WTC11 (cell line): ENCODE measurements at regions not wholly inside any gene's neighbourhood (a gene's known extent, or its start where the extent isn't known, plus 50 kb on each side); places are given as distances from the start of the nearest gene placed in this dataset.

Experiments used
- ATAC-seq: fragments of 200-7000 bp; cut with Tn5 transposase; 2 replicates; pipeline ENCODE4 v1.10.0; 2021; ENCODE audit warnings: mild to moderate bottlenecking, moderate library complexity
- CTCF ChIA-PET: fragments of 300-600 bp; sonication (Branson Sonifier 250); formaldehyde crosslinking; loops from one replicate; lab custom pipeline; 2021; ENCODE audit warnings: antibody characterized with exemption; lab: Charles Lee
- POLR2A ChIA-PET: fragments of 350-600 bp; sonication (Branson Sonifier 250); formaldehyde crosslinking; loops from one replicate; lab custom pipeline; 2021; ENCODE audit warnings: antibody characterized with exemption; lab: Charles Lee
- DNase-seq: peaks from one replicate; pipeline ENCODE4 v3.0.0; 2021; ENCODE audit warnings: low spot score
- H3K27ac Mint-ChIP-seq: 2 replicates; pipeline ENCODE4 v1.8.0; 2021; ENCODE audit warnings: mixed read lengths
- H3K27me3 Mint-ChIP-seq: 2 replicates; pipeline ENCODE4 v1.8.0; 2021; ENCODE audit warnings: low read depth, mild to moderate bottlenecking, moderate library complexity, mixed read lengths
- H3K36me3 Mint-ChIP-seq: 2 replicates; pipeline ENCODE4 v1.8.0; 2021; ENCODE audit warnings: mixed read lengths
- H3K4me1 Mint-ChIP-seq: 2 replicates; pipeline ENCODE4 v1.8.0; 2022; ENCODE audit warnings: mixed read lengths
- H3K4me3 Mint-ChIP-seq: 2 replicates; pipeline ENCODE4 v1.8.0; 2021; ENCODE audit warnings: mild to moderate bottlenecking, moderate library complexity, mixed read lengths
- H3K9me3 Mint-ChIP-seq: 2 replicates; pipeline ENCODE4 v1.8.0; 2021; ENCODE audit warnings: mixed read lengths
- CREB1 ChIP-seq: sonication (generic); formaldehyde crosslinking; IDR thresholded peaks from 2 replicates; pipeline ENCODE4 v1.8.0; 2023; ENCODE audit warnings: mild to moderate bottlenecking, missing genetic modification reagents
- CREM ChIP-seq: sonication (generic); formaldehyde crosslinking; IDR thresholded peaks from 2 replicates; pipeline ENCODE4 v1.8.1; 2022; ENCODE audit warnings: mild to moderate bottlenecking, missing genetic modification reagents, moderate library complexity
- FOXP1 ChIP-seq: sonication (generic); formaldehyde crosslinking; IDR thresholded peaks from 2 replicates; pipeline ENCODE4 v1.8.0; 2022; ENCODE audit warnings: missing genetic modification reagents, mild to moderate bottlenecking, moderate library complexity, borderline replicate concordance
- HMGA2 ChIP-seq: fragments of 250-450 bp; sonication (Bioruptor Pico); IDR thresholded peaks from 2 replicates; pipeline ENCODE4 v1.4.0; 2021; ENCODE audit warnings: mild to moderate bottlenecking, moderate library complexity
- IRF2 ChIP-seq: sonication (generic); formaldehyde crosslinking; IDR thresholded peaks from 2 replicates; pipeline ENCODE4 v1.8.0; 2022; ENCODE audit warnings: low read depth, missing genetic modification reagents, borderline replicate concordance
- JUN ChIP-seq: sonication (generic); formaldehyde crosslinking; IDR thresholded peaks from 2 replicates; pipeline ENCODE4 v1.8.0; 2023; ENCODE audit warnings: mild to moderate bottlenecking, missing genetic modification reagents
- PRRX2 ChIP-seq: fragments of 250-450 bp; sonication (Bioruptor Pico); IDR thresholded peaks from 2 replicates; pipeline ENCODE4 v1.8.0; 2021; ENCODE audit warnings: mild to moderate bottlenecking
- RELA ChIP-seq: sonication (generic); formaldehyde crosslinking; IDR thresholded peaks from 2 replicates; pipeline ENCODE4 v1.8.1; 2022; ENCODE audit warnings: missing genetic modification reagents, mild to moderate bottlenecking, borderline replicate concordance
- TP53 ChIP-seq: sonication (generic); formaldehyde crosslinking; IDR thresholded peaks from 2 replicates; pipeline ENCODE4 v1.8.1; 2023; ENCODE audit warnings: mild to moderate bottlenecking, missing genetic modification reagents
- ZNF121 ChIP-seq: sonication (generic); formaldehyde crosslinking; IDR thresholded peaks from 2 replicates; pipeline ENCODE4 v1.8.0; 2023; ENCODE audit warnings: missing genetic modification reagents
- ZNF396 ChIP-seq: fragments of 250-450 bp; sonication (Bioruptor Pico); IDR thresholded peaks from 2 replicates; pipeline ENCODE4 v1.8.0; 2021; ENCODE audit warnings: mild to moderate bottlenecking, moderate library complexity, borderline replicate concordance
- TF ChIP-seq, protein P1 (sequence below): fragments of 250-450 bp; sonication (Bioruptor Pico); IDR thresholded peaks from 2 replicates; pipeline ENCODE4 v1.8.0; 2021; ENCODE audit warnings: mild to moderate bottlenecking
- TF ChIP-seq, protein P2 (sequence below): sonication (generic); formaldehyde crosslinking; IDR thresholded peaks from 2 replicates; pipeline ENCODE4 v1.8.0; 2022; ENCODE audit warnings: mild to moderate bottlenecking, missing genetic modification reagents
- TF ChIP-seq, protein P3 (sequence below): sonication (generic); formaldehyde crosslinking; conservative IDR thresholded peaks from 2 replicates; pipeline ENCODE4 v1.8.1; 2022; ENCODE audit warnings: mild to moderate bottlenecking, missing genetic modification reagents
- TF ChIP-seq, protein P4 (sequence below): fragments of 250-450 bp; sonication (Bioruptor Pico); IDR thresholded peaks from 2 replicates; pipeline ENCODE4 v1.9.0; 2021; ENCODE audit warnings: mild to moderate bottlenecking
- TF ChIP-seq, protein P5 (sequence below): sonication (generic); formaldehyde crosslinking; IDR thresholded peaks from 2 replicates; pipeline ENCODE4 v1.8.0; 2023; ENCODE audit warnings: missing genetic modification reagents, mild to moderate bottlenecking, borderline replicate concordance
- TF ChIP-seq, protein P6 (sequence below): sonication (generic); formaldehyde crosslinking; IDR thresholded peaks from 2 replicates; pipeline ENCODE4 v1.8.1; 2023; ENCODE audit warnings: mild to moderate bottlenecking, missing genetic modification reagents, moderate library complexity

DNA sequence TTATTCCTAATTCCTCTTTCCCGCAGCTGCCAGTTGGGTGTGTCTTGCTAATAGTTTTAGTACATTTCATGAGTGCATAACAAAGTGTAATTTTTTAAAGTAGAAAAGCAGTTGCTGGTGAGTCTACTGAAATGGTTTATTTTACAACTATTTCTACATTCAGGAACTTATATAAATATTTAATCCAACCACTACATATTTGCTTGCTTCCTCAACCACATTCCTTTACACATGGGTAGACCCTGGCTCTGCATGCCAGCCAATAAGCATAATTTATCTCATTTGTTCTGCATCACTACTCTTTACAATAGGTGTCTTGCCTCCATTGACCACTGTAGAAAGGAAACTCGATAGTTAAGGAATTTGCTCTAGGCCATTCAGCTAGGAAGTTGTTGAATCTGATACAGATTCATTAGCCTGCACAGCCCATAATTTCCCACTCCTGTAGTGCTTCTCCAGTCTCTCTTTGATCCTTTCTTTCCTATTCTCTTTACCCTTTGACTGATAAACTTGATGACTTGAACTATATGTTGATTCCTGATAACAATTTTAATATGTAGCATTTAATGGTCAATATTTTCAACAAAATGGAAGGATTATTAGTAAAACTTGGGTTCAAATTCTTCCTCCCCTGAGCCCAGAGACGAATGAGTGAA, 342.5 kb upstream of the ACTBL2 start:
- H3K9me3 Mint-ChIP-seq = peaks cover 9% of the 10 kb centered on the region
- H3K4me1 Mint-ChIP-seq = peaks cover 6% of the 10 kb centered on the region
- H3K27ac Mint-ChIP-seq = no peak overlapping the region
- ChIA-PET CTCF (no interaction called here), POLR2A (no interaction called here)
- no peak overlapping the region for H3K4me3 Mint-ChIP-seq
- no peak; the same call in 1 of the 2 replicates for ATAC-seq
- H3K27me3 Mint-ChIP-seq = no peaks in the 10 kb centered on the region
- TF ChIP-seq, protein P1, sequence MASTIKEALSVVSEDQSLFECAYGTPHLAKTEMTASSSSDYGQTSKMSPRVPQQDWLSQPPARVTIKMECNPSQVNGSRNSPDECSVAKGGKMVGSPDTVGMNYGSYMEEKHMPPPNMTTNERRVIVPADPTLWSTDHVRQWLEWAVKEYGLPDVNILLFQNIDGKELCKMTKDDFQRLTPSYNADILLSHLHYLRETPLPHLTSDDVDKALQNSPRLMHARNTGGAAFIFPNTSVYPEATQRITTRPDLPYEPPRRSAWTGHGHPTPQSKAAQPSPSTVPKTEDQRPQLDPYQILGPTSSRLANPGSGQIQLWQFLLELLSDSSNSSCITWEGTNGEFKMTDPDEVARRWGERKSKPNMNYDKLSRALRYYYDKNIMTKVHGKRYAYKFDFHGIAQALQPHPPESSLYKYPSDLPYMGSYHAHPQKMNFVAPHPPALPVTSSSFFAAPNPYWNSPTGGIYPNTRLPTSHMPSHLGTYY = no peak
- TF ChIP-seq ZNF396 (CRISPR knock-in tag) (no peak), HMGA2 (CRISPR knock-in tag) (no peak), RELA (CRISPR knock-in tag) (no peak)
- TF ChIP-seq, protein P2, sequence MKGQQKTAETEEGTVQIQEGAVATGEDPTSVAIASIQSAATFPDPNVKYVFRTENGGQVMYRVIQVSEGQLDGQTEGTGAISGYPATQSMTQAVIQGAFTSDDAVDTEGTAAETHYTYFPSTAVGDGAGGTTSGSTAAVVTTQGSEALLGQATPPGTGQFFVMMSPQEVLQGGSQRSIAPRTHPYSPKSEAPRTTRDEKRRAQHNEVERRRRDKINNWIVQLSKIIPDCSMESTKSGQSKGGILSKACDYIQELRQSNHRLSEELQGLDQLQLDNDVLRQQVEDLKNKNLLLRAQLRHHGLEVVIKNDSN (CRISPR knock-in tag) = no peak
- TF ChIP-seq, protein P3, sequence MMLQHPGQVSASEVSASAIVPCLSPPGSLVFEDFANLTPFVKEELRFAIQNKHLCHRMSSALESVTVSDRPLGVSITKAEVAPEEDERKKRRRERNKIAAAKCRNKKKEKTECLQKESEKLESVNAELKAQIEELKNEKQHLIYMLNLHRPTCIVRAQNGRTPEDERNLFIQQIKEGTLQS (CRISPR knock-in tag) = no peak
- peaks cover 4% of the 10 kb centered on the region for H3K36me3 Mint-ChIP-seq
- no peak for DNase-seq

DNA sequence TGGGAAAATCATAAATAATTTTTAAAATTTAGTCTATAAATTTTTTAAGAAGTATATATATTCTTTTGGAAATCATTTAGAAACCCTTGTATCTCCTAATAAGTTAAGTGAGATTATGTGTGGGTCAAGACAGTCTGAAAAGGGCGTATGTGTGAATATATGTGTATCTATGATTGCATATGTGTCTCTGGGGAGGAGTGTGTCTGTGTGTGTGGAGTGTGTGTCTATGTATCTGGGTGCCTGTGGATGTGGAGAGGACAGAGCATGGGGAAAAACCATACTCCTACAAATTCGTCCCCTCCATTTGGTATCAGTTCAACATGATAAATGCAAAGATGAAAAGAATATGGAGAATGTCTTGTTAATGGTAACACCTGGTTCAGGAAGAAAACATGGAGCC, 342.0 kb upstream of the ACTBL2 start:
- no peak for ATAC-seq
- TF ChIP-seq PRRX2 (CRISPR knock-in tag) = no peak
- TF ChIP-seq, protein P4, sequence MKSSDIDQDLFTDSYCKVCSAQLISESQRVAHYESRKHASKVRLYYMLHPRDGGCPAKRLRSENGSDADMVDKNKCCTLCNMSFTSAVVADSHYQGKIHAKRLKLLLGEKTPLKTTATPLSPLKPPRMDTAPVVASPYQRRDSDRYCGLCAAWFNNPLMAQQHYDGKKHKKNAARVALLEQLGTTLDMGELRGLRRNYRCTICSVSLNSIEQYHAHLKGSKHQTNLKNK (CRISPR knock-in tag) = no peak
- no peak for TF ChIP-seq FOXP1 (CRISPR knock-in tag)
- TF ChIP-seq JUN (CRISPR knock-in tag) = no peak
- no peak for TF ChIP-seq TP53
- TF ChIP-seq, all 79 proteins: peak for 0
- ChIA-PET CTCF (no interaction called here), POLR2A (no interaction called here)
- peaks cover 6% of the 10 kb centered on the region for H3K4me1 Mint-ChIP-seq
- no peak overlapping the region for H3K4me3 Mint-ChIP-seq
- no peak for DNase-seq
- H3K9me3 Mint-ChIP-seq = peaks cover 14% of the 10 kb centered on the region
- H3K27me3 Mint-ChIP-seq = no peaks in the 10 kb centered on the region
- peaks cover 8% of the 10 kb centered on the region for H3K36me3 Mint-ChIP-seq
- no peak overlapping the region for H3K27ac Mint-ChIP-seq

DNA sequence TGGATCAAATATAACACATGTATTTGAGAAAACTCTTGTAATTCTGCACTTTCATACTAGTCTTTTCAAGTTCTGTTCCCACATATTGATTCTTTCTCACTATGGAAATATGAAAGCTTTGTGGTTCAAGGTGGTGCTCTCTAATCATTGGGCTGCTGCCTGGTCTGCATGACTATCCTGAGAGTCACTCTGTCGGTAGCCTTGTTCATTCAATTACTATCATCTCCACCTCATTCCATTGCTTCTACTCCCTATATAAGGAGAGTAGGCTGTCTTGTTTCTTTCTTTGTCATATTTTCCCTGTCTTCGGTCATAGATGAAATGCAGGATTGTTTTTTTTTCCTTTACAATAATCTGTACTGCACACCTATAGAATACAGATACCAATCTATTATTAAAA, 341.4 kb upstream of the ACTBL2 start:
- no peak for DNase-seq
- POLR2A ChIA-PET = no interaction called here
- no peaks in the 10 kb centered on the region for H3K27me3 Mint-ChIP-seq
- no peak for ATAC-seq
- CTCF ChIA-PET = no interaction called here
- peaks cover 6% of the 10 kb centered on the region for H3K4me1 Mint-ChIP-seq
- no peak overlapping the region for H3K27ac Mint-ChIP-seq
- peaks cover 15% of the 10 kb centered on the region for H3K9me3 Mint-ChIP-seq
- TF ChIP-seq, protein P5, sequence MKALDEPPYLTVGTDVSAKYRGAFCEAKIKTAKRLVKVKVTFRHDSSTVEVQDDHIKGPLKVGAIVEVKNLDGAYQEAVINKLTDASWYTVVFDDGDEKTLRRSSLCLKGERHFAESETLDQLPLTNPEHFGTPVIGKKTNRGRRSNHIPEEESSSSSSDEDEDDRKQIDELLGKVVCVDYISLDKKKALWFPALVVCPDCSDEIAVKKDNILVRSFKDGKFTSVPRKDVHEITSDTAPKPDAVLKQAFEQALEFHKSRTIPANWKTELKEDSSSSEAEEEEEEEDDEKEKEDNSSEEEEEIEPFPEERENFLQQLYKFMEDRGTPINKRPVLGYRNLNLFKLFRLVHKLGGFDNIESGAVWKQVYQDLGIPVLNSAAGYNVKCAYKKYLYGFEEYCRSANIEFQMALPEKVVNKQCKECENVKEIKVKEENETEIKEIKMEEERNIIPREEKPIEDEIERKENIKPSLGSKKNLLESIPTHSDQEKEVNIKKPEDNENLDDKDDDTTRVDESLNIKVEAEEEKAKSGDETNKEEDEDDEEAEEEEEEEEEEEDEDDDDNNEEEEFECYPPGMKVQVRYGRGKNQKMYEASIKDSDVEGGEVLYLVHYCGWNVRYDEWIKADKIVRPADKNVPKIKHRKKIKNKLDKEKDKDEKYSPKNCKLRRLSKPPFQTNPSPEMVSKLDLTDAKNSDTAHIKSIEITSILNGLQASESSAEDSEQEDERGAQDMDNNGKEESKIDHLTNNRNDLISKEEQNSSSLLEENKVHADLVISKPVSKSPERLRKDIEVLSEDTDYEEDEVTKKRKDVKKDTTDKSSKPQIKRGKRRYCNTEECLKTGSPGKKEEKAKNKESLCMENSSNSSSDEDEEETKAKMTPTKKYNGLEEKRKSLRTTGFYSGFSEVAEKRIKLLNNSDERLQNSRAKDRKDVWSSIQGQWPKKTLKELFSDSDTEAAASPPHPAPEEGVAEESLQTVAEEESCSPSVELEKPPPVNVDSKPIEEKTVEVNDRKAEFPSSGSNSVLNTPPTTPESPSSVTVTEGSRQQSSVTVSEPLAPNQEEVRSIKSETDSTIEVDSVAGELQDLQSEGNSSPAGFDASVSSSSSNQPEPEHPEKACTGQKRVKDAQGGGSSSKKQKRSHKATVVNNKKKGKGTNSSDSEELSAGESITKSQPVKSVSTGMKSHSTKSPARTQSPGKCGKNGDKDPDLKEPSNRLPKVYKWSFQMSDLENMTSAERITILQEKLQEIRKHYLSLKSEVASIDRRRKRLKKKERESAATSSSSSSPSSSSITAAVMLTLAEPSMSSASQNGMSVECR (CRISPR knock-in tag) = no peak
- TF ChIP-seq CREB1 (CRISPR knock-in tag) = no peak
- TF ChIP-seq CREM = no peak
- TF ChIP-seq, protein P3 (CRISPR knock-in tag) = no peak
- no peak for TF ChIP-seq ZNF121 (CRISPR knock-in tag)
- no peak for TF ChIP-seq IRF2
- TF ChIP-seq, protein P6, sequence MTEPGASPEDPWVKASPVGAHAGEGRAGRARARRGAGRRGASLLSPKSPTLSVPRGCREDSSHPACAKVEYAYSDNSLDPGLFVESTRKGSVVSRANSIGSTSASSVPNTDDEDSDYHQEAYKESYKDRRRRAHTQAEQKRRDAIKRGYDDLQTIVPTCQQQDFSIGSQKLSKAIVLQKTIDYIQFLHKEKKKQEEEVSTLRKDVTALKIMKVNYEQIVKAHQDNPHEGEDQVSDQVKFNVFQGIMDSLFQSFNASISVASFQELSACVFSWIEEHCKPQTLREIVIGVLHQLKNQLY (CRISPR knock-in tag) = no peak
- TF ChIP-seq TP53 = no peak
- H3K36me3 Mint-ChIP-seq = peaks cover 8% of the 10 kb centered on the region
- H3K4me3 Mint-ChIP-seq = no peak overlapping the region
